WERI-Rb-1 (cell line): ENCODE measurements at regions not wholly inside any gene's neighbourhood (a gene's known extent, or its start where the extent isn't known, plus 50 kb on each side); places are given as distances from the start of the nearest gene placed in this dataset.

Experiments
- DNase-seq: peaks from one replicate; pipeline ENCODE4 v3.0.0-alpha.2; 2020
- H3K27ac ChIP-seq: fragments of 250-450 bp; sonication (Bioruptor Pico); 2 replicates; pipeline ENCODE4 v1.5.1; 2020; ENCODE audit warnings: mild to moderate bottlenecking, moderate library complexity
- H3K27me3 ChIP-seq: fragments of 250-450 bp; sonication (Bioruptor Pico); 2 replicates; pipeline ENCODE4 v1.5.1; 2021; ENCODE audit warnings: mild to moderate bottlenecking, low read depth, moderate library complexity; ENCODE audit not compliant: insufficient read depth, severe bottlenecking
- H3K36me3 ChIP-seq: fragments of 250-450 bp; sonication (Bioruptor Pico); 2 replicates; pipeline ENCODE4 v1.5.1; 2020; ENCODE audit warnings: mild to moderate bottlenecking, moderate library complexity
- H3K4me3 ChIP-seq: 2 replicates; pipeline ENCODE4 v1.5.1; 2011; ENCODE audit warnings: low read depth, mild to moderate bottlenecking, control low read depth, low read length
- H3K9me3 ChIP-seq: fragments of 250-450 bp; sonication (Bioruptor Pico); 2 replicates; pipeline ENCODE4 v1.5.1; 2021; ENCODE audit warnings: mild to moderate bottlenecking, moderate library complexity; ENCODE audit not compliant: severe bottlenecking
- CTCF ChIP-seq: IDR thresholded peaks from 2 replicates; pipeline ENCODE4 v1.5.1; 2011; ENCODE audit warnings: low read depth, mild to moderate bottlenecking, control low read depth, inconsistent platforms, low read length

GRCh38 chr11:104819107-104819506 lies 79.2 kb downstream of the CASP12 start:
- Histone ChIP-seq H3K9me3 (no peaks in the 10 kb centered on the region), H3K4me3 (no peak overlapping the region), H3K27me3 (no peaks in the 10 kb centered on the region), H3K36me3 (no peaks in the 10 kb centered on the region), H3K27ac (no peak overlapping the region)
- no peak for DNase-seq
- no peak for TF ChIP-seq CTCF

GRCh38 chr11:104817973-104818372 lies 80.3 kb downstream of the CASP12 start:
- no peaks in the 10 kb centered on the region for H3K27me3 ChIP-seq
- H3K27ac ChIP-seq, result no peak overlapping the region
- no peak for DNase-seq
- H3K9me3 ChIP-seq, result no peaks in the 10 kb centered on the region
- no peaks in the 10 kb centered on the region for H3K36me3 ChIP-seq
- no peak overlapping the region for H3K4me3 ChIP-seq
- no peak for TF ChIP-seq CTCF

- H3K4me3 ChIP-seq, result no peak overlapping the region
- H3K27me3 ChIP-seq, result no peaks in the 10 kb centered on the region
- H3K27ac ChIP-seq, result no peak overlapping the region
- H3K9me3 ChIP-seq, result no peaks in the 10 kb centered on the region
- H3K36me3 ChIP-seq, result no peaks in the 10 kb centered on the region
- TF ChIP-seq CTCF, result no peak
- no peak for DNase-seq
Observed at GRCh38 chr11:104813532-104813931, 84.7 kb downstream of the CASP12 start.

GRCh38 chr11:104812103-104812788 lies 86.0 kb downstream of the CASP12 start:
- H3K27ac ChIP-seq, result no peak overlapping the region
- H3K9me3 ChIP-seq, result no peaks in the 10 kb centered on the region
- H3K36me3 ChIP-seq, result no peaks in the 10 kb centered on the region
- H3K27me3 ChIP-seq, result no peaks in the 10 kb centered on the region
- no peak for TF ChIP-seq CTCF
- no peak for DNase-seq
- H3K4me3 ChIP-seq, result no peak overlapping the region

GRCh38 chr11:104803776-104804175 lies 94.5 kb downstream of the CASP12 start:
- Histone ChIP-seq H3K27ac (no peak overlapping the region), H3K4me3 (no peak overlapping the region), H3K36me3 (no peaks in the 10 kb centered on the region), H3K27me3 (no peaks in the 10 kb centered on the region), H3K9me3 (no peaks in the 10 kb centered on the region)
- no peak for TF ChIP-seq CTCF
- no peak for DNase-seq

- no peak for DNase-seq
- no peak for TF ChIP-seq CTCF
- H3K27ac ChIP-seq, result no peak overlapping the region
Observed at GRCh38 chr11:104799251-104799650, 99.0 kb downstream of the CASP12 start.

More at GRCh38 chr11:104799251-104799650, 99.0 kb downstream of the CASP12 start:
- no peaks in the 10 kb centered on the region for H3K27me3 ChIP-seq
- H3K9me3 ChIP-seq, result no peaks in the 10 kb centered on the region
- H3K36me3 ChIP-seq, result no peaks in the 10 kb centered on the region
- H3K4me3 ChIP-seq, result no peak overlapping the region
